ENCODE measurements at regions not wholly inside any gene's neighbourhood (a gene's known extent, or its start where the extent isn't known, plus 50 kb on each side); places are given as distances from the start of the nearest gene placed in this dataset.

GRCh38 chr10:109105725-109106124 is 817.6 kb downstream of the XPNPEP1 start:
- no peak for DNase-seq
- H3K4me3 ChIP-seq, result no peak overlapping the region
- no peaks in the 10 kb centered on the region for H3K36me3 ChIP-seq
- intact Hi-C loops (cut with DNase I; ENCODE audit: low total_unique reads), result no loop called here
- no peaks in the 10 kb centered on the region for H3K27me3 ChIP-seq
- H3K9me3 ChIP-seq, result no peaks in the 10 kb centered on the region
- H3K4me1 ChIP-seq, result no peaks in the 10 kb centered on the region
- no peak overlapping the region for H3K27ac ChIP-seq
- TF ChIP-seq, protein P1, sequence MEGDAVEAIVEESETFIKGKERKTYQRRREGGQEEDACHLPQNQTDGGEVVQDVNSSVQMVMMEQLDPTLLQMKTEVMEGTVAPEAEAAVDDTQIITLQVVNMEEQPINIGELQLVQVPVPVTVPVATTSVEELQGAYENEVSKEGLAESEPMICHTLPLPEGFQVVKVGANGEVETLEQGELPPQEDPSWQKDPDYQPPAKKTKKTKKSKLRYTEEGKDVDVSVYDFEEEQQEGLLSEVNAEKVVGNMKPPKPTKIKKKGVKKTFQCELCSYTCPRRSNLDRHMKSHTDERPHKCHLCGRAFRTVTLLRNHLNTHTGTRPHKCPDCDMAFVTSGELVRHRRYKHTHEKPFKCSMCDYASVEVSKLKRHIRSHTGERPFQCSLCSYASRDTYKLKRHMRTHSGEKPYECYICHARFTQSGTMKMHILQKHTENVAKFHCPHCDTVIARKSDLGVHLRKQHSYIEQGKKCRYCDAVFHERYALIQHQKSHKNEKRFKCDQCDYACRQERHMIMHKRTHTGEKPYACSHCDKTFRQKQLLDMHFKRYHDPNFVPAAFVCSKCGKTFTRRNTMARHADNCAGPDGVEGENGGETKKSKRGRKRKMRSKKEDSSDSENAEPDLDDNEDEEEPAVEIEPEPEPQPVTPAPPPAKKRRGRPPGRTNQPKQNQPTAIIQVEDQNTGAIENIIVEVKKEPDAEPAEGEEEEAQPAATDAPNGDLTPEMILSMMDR (IDR thresholded peaks at IDR 0.05), result no peak
- no peak for TF ChIP-seq POLR2A (IDR thresholded peaks at IDR 0.05)

- intact Hi-C loops (cut with DNase I; ENCODE audit: low total_unique reads), result no loop called here
- H3K27me3 ChIP-seq, result no peaks in the 10 kb centered on the region
Measured at GRCh38 chr10:109104806-109105205, 818.5 kb downstream of the XPNPEP1 start.

DNA sequence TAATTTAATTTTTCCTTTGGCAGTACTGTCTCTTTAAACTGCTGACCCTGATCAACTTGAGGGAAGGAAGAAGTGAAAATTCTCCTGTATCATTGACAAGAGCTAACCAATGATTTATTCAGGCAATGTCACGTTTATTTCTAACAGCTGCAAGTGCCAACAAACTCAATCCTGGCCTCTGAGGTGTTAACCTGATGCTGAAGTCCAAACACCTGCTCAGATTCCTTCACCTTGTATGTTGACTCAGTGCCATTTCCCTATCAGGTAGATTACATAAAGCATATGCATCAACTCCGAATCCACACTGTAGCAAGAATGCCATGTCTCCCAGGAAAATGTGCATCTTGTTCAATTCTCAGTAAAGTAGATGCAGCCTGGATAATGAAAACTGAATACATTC is 820.0 kb downstream of the XPNPEP1 start:
- no peaks in the 10 kb centered on the region for H3K9me3 ChIP-seq
- intact Hi-C loops (cut with DNase I; ENCODE audit: low total_unique reads), result no loop called here
- TF ChIP-seq, protein P1 (IDR thresholded peaks at IDR 0.05), result no peak
- TF ChIP-seq POLR2A (IDR thresholded peaks at IDR 0.05), result no peak

More at GRCh38 chr10:109104806-109105205, 818.5 kb downstream of the XPNPEP1 start:
- no peaks in the 10 kb centered on the region for H3K9me3 ChIP-seq
- no peaks in the 10 kb centered on the region for H3K4me1 ChIP-seq
- no peaks in the 10 kb centered on the region for H3K36me3 ChIP-seq
- H3K27ac ChIP-seq, result no peak overlapping the region
- TF ChIP-seq, protein P1 (IDR thresholded peaks at IDR 0.05), result no peak
- TF ChIP-seq POLR2A (IDR thresholded peaks at IDR 0.05), result no peak
- H3K4me3 ChIP-seq, result no peak overlapping the region
- no peak for DNase-seq

DNA sequence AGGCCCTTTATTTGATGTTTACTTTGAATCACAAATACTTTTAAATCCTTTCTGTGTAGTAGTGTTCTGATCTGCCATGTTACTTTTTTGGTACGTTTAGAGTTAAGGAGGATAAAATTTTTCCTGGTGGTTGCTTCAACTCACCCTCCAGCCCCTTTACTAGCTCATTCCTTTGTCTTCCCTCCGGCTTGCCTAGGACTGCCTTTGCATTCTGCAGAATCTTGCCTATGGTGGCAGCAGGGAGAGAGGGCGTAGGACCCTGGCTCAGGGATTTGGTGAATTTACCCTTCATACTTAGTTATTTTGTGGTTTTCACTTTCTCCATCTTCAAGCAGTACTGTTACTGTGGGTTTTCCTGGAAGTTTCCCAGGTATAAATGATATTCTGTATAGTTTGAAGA is 833.5 kb downstream of the XPNPEP1 start:
- DNase-seq, result no peak
- intact Hi-C loops (cut with DNase I; ENCODE audit: low total_unique reads), result no loop called here
- H3K4me1 ChIP-seq, result no peaks in the 10 kb centered on the region
- TF ChIP-seq, protein P1 (IDR thresholded peaks at IDR 0.05), result no peak
- H3K27ac ChIP-seq, result no peak overlapping the region
- no peaks in the 10 kb centered on the region for H3K27me3 ChIP-seq
- no peak overlapping the region for H3K4me3 ChIP-seq
- no peaks in the 10 kb centered on the region for H3K36me3 ChIP-seq
- H3K9me3 ChIP-seq, result no peaks in the 10 kb centered on the region

More for the DNA sequence above, 820.0 kb downstream of the XPNPEP1 start:
- Histone ChIP-seq H3K4me1 (no peaks in the 10 kb centered on the region), H3K27ac (no peak overlapping the region), H3K4me3 (no peak overlapping the region), H3K36me3 (no peaks in the 10 kb centered on the region), H3K27me3 (no peaks in the 10 kb centered on the region)
- no peak for DNase-seq

- Histone ChIP-seq H3K36me3 (no peaks in the 10 kb centered on the region), H3K27me3 (no peaks in the 10 kb centered on the region), H3K27ac (no peak overlapping the region), H3K9me3 (no peaks in the 10 kb centered on the region), H3K4me1 (no peaks in the 10 kb centered on the region), H3K4me3 (no peak overlapping the region)
- intact Hi-C loops (cut with DNase I; ENCODE audit: low total_unique reads), result no loop called here
- TF ChIP-seq POLR2A (IDR thresholded peaks at IDR 0.05), result no peak
- TF ChIP-seq, protein P1 (IDR thresholded peaks at IDR 0.05), result no peak
- DNase-seq, result no peak
Measured at GRCh38 chr10:109071539-109071938, 851.8 kb downstream of the XPNPEP1 start.

All from uterus (tissue), 3 donors.